GM21576 (cell line): ENCODE measurements at regions not wholly inside any gene's neighbourhood (a gene's known extent, or its start where the extent isn't known, plus 50 kb on each side); places are given as distances from the start of the nearest gene placed in this dataset.
"Not testable (repeated sequence)": the region's sequence is repeated elsewhere in the genome, so short reads cannot be mapped to it uniquely, and the experiment has no call there.

Experiments used
- ATAC-seq: cut with Tn5 transposase; IDR thresholded peaks from one replicate; pipeline ENCODE4 v1.9.1; 2021; ENCODE audit warnings: mild to moderate bottlenecking, moderate library complexity; ENCODE audit not compliant: unreplicated experiment

DNA sequence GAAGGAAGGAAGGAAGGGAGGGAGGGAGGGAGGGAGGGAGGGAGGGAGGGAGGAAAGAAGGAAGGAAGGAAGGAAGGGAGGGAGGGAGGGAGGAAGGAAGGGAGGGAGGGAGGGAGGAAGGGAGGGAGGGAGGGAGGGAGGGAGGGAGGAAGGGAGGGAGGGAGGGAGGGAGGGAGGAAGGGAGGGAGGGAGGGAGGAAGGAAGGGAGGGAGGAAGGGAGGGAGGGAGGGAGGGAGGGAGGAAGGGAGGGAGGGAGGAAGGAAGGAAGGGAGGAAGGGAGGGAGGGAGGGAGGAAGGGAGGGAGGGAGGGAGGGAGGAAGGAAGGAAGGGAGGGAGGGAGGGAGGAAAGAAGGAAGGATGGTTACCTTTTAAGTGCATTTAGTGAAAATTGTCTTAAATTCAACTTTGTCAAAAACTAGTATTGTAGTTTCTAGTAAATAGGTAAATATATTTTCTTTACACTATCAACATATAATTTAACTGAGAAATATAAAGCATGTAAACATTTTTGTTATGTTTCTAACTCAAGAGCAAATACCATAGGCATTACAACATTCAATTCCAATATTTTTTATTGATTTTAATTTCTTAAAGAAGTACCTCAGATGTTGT, 776.4 kb upstream of the ADGRL3 start:
- ATAC-seq: not testable (repeated sequence)

DNA sequence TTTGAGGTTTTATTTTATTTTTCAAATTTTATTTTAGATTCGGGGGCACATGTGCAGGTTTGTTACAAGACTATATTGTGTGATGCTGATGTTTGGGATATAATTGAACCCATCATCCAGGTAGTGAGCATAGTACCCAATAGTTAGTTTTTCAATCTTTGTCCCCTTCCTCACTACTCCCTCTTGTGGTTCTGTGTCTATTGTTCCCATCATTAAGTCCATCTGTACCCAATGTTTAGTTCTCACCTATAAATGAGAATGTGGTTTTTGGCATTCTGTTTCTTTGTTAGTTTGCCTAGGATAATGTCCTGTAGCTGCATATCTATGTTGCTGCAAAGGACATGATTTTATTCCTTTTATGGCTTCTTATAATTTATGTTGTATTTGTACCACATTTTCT, 767.2 kb upstream of the ADGRL3 start:
- no peak for ATAC-seq

DNA sequence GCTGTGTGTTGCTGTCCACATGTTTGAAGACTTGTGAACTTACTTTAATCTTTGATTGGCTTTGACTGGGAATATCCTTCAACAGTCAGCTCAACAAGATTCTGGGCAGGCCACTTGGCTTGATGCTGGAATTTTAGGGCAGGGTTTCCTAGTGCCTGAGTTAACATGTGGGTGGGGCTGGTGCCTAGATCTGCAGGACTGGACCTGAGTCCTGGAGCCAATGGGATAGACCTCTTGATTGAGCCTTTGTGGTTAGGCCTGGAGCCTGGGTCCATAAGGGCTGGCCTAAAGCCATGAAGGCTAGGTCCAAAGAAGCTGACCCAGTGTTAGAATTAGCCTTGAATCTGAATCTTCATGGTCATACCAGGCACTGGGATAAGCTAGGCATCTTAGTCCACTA, 757.1 kb upstream of the ADGRL3 start:
- ATAC-seq: no peak

DNA sequence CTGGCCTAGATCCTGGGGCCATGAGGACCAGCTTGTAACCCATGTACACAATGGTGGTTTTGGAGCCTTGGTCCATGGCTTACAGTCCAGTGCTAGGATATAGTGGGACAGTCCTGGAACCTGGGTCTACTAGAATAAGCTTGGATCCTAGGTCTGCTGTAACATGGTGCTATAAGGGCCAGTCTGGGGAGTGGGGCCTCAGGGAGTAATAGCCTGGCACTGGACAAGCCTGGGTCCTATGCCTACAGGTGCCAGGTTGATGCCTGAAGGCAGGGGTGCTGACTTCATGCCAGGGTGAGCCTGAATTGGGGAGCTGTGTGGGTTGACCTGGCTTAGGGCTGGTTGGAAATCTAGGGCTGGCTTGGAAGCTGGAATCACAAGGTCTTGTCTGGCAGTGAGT, 756.3 kb upstream of the ADGRL3 start:
- ATAC-seq: no peak

DNA sequence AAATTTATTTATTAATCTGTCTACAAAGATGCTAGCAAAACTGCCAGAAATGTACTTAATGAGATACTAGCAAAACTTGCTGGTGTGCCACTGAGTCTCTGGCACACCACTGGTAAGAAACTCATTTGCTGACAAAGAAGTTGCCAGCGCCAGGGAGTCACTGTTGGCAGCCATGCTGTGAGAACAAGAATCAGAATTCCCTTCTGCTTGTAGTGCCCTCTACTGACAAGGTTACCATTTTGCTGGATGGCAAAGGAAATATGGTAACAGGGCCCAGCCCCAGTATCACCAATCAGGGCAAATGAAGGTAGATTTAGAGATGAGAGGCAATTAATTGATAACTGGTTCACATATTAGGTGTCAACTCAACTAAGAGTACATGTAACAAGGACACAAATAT, 750.1 kb upstream of the ADGRL3 start:
- no peak for ATAC-seq

DNA sequence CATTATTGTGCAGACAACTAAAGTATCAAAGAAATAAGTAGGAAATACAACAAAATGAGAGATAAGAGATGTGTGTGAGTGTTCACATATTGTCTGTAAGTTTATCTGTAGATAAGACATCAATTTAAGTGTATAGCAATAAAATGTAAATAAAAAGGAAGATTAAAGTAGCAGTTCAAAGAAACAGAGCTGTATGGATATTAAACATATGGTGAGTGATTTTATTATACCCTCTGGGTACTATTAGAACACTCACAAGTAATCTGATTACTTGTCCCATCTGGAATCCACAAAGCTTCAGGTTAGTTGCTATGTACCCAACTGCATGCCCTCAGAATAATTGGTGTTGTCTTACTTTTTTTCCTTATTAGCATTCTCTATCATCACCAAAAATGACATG, 747.9 kb upstream of the ADGRL3 start:
- ATAC-seq: no peak

DNA sequence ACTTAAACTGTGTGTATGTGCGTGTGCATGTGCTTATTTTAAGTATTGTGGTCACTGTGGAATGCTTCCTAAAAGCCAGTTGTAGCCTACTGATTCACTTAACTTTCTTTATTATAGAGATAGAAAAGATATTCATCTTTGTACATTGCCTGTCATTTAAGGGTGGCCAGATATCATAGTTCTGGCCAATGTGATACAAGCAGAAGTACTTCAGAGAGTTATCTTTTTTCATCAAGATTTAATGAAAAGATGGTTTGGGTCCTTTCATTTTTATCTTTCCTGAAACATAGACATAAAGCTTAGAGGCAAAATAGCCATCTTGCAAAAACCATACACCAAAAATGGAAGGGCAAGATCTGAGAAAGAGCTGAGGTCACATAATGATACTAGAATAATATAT, 744.7 kb upstream of the ADGRL3 start:
- no peak for ATAC-seq

DNA sequence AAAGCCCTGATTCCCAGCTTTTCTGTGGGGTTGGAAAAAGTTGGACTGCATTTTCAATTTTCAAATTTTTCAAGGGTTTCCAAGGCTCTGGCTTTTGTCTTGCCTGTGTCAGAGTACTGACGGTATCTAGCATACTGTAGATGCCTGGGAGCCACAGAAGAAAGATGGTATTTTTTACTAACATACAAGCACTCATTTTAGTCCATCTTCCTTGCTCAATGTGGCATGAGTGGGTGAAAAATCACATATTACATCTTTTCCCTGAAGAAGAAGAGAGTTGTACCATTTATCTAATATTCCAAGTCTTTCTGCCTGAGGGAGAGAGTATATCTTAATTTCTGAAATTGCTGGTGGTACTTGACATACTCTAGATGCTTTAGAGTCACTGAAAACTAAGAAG, 738.6 kb upstream of the ADGRL3 start:
- no peak for ATAC-seq

DNA sequence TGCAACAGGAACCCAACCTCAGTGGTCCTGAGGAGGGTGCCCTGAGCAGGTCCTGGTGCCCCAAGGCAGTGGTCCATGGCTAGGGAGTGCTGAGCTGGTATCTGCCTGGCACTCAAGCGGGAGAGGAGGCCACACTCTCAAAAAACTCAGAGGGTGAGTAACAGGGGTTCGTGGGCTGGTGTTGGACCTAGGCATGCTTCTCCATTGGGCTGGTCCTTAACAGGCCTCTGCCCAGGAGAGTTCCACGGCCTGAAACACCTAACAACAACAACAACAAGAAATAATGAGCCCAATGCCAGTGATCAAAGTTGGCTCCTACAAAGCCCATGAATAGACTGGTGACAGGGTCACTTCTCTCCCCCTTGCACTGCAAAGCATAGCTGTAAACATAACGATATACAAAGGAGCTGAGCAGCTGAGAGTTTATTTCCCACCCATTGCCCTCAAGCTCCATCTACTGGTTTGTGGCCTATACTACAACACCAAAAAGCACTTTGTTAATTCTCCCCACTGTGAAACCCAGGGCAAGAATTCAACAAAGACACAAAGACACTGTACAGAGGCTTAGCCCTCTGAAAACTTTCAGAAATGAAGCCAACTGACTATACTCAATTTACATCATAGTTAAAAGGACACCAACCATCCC, 736.1 kb upstream of the ADGRL3 start:
- ATAC-seq: no peak

DNA sequence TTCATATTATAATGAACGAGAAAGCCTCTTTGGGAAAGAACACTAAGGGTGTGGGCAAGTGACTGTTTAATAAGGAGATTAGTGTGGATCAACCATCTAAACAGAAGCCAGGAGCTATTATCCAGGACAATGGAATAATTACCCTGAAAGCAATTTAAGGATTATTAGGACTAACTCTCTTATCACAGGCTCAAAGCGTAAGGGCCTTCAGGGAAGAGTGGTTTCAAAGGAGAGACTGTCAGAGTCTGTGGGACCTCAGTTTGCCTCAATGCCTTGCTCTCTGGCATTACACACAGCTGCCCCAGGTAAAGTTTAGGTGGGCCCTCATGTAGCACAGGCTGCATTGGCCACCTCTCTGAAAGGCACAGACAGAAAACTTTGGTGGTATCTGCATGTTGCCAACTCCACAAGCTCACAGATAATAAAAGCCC, 717.2 kb upstream of the ADGRL3 start:
- no peak for ATAC-seq

DNA sequence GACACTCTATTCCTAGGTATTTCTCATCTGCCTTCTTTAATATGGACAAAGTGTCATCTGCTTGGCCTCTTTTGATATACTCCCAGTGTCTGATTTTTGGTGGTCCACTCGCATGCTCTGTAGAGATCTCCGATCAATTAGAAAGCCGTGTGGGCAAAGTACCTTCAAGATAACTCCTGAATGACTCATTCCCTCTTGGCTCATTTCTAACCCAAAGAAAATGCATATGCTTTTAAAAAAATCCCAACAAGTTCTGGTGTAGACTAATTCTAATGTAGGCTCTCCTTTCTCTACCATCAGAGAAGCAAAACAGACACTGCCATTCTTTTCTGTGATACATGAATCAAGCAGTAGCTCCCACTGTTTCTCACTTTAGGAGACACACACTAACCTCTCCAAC, 714.9 kb upstream of the ADGRL3 start:
- no peak for ATAC-seq

DNA sequence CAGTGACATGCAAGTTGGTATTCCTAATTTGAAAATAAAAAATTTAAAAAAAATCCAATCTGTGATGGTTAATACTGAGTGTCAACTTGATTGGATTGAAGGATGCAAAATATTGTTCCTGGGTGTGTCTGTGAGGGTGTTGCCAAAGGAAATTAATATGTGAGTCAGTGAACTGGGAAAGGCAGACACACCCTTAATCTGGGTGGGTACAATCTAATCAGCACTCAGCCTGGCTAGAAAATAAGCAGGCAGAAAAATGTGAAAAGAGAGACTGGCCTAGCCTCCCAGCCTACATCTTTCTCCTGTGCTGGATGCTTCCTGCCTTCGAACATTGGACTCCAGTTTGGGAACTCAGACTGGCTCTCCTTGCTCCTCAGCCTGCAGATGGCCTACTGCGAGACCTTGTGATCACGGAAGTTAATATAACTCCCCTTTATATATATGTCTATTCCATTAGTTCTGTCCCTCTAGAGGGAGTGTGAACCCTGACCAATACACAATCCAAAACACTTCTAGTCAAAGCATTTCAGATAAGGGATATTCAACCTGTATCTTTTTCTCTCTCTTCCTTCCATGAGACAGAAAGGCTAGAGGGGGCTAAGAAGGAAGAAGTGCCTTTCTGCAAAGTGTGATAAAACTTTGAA, 712.9 kb upstream of the ADGRL3 start:
- not testable (repeated sequence) for ATAC-seq

DNA sequence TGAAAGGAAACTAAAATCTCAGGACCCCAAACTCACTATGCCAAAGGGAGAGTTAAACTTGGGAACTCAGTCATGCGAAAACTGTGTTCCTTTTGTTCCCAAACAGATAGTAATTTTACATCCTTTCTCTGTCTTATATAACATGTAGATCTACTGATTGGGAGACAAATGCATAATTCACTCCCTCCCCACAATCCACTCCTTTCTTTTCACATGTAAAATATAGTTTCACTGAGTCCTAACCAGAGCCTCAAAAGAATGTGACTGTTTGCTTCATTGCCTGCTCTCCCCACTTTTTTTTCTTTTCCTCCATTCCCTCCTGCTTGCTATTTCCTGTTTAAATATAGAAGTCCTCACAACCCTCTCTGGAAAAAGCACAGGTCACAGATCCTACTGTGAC, 699.3 kb upstream of the ADGRL3 start:
- ATAC-seq: no peak

DNA sequence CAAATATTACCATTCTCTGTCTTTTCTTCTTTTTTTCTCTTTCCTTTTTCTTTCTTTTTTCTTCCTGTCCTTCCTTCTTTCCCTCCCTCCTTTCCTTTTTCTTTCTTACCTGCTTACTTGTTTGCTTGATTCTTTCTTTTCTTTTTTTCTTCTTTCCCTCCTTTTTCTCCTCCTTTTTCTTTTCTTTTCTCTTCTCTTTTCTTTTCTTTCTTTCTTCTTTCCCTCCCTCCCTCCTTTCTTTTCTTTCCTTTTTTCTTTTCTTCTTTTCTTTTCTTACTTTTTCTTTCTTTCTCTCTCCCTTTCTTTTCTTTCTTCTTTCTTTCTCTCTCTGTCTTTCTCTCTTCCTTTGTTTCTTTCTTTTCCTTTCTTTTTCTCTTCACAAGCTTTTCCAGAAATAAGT, 697.4 kb upstream of the ADGRL3 start:
- ATAC-seq: no peak

DNA sequence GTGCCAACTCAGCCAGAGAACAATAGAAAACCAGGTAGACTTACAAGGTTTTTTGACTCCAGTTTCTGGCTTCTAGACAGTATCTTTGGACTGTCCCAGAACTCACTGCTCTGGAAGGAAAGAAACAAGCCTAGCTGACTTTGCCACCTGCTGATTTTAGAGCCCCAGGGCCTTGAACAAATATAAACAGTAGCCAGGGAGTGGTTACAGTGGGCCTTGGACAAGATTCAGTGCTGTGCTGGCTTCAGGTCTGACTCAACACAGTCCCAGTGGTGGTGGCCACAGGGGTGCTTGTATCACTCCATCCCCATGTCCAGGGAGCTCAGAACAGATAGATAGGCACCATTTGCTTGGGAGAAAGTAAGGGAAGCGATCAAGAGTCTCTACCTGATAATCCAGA, 694.1 kb upstream of the ADGRL3 start:
- no peak for ATAC-seq

DNA sequence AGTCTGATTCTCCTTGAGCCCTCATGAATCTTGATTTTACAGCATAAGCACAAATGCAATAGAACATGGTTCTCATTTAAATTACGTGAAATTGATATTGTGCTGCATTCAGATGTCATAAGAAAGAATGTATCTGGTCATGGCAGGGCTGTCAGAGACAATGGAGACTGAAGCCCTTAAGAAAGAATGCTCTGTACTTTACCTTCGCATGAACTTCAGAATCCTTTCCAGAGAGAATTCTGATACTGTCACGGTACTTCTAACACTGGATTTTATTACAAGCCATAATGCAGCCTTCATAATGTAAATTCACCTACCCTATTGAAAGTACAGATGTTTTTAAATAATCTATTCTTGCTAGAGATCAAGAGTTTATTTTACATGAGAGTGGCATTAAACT, 677.9 kb upstream of the ADGRL3 start:
- ATAC-seq: no peak

DNA sequence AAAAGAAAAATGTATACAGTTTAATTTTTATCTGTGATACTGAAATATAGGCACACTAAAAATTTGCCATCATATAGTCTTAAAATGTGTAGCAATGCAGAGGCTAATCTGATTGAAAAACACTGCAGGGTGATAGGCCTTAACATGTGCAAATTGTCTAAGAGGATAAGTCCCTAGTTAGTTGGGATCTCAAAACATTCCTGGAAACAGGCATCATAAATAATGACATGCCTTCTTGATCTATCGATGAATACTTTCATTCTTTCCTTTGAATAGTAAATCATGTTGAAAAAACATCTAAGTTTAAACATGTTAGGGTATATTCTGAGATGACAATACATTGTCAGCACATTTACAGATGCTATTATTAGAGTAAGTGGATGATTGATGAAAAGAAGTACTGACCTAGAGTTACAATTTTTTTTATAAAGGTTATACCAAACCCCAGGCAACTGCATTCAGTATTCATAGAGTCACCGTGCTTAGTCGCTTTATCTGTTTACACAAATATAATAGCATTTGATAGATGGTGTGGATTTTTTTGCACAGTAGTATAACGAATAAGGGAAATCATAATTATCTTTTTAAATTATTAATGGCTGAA, 668.2 kb upstream of the ADGRL3 start:
- no peak for ATAC-seq

DNA sequence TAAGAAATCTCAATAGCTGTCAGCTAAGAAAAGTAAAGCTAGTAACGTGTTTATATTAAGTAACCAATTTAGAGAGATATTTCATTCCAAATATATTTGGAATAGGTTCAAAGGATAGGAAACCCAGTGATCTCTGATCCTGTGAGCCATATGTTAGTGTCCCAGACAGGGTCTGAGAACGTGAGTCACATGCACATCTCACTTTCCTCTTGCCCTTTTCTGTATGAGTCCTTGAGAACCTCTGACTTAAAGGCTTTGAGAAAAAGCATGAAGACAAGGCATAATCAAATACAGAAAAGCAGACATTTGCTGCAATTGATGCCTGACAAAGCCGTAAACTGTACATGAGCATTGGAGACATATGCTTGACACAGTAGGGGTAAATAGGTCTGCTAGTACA, 655.1 kb upstream of the ADGRL3 start:
- ATAC-seq: no peak

DNA sequence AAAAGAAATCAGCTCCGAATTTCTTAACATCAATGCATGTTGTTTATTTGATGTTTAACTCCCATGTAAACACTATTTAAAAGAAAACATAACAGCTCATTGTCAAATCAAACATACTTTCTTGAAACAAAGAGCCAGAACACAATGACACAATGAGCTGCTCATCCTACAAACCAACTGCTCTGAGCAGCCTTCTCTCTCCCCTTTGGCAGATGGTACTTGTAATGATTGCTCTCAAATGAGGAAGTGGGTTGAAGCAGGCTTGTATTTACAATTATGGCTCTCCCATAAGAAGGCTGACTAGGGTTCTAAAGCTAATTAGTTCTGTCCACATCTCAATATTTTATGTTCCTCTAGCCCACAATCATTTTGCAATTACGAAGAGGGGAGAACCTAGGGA, 637.8 kb upstream of the ADGRL3 start:
- no peak for ATAC-seq

DNA sequence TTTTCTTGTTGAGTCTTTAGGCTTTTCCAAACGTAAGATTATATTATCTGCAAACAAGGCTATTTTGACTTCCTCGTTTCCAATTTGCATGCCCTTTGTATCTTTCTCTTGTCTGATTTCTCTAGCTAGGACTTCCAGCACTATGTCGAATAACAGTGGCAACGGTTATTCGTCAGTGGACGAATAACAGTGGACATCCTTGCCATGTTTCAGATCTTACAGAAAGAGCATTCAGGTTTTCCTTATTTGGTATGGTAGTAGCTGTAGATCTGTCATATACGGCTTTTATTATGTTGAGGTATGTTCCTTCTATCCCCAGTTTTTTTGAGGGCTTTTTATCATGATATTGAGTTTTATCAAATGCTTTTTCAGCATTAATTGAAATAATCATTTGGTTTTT, 634.6 kb upstream of the ADGRL3 start:
- no peak for ATAC-seq

DNA sequence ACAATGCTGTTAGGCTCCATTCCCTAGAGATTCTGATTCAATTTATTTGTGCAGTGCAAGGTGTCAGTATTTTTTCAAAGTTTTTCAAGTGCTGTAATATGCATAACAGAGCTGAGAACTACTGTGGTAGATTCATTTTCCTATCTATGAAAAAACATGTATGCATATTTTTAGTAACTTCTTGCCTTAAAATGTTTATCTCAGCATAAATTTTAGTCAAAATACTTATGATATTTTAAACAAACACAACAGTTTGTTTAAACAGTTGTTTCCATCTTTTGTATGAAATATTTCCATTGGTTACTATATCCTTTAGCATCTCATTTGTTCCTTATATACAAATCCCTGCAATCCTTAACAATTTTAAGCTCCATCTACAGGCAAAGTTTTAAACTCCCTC, 624.8 kb upstream of the ADGRL3 start:
- ATAC-seq: no peak

DNA sequence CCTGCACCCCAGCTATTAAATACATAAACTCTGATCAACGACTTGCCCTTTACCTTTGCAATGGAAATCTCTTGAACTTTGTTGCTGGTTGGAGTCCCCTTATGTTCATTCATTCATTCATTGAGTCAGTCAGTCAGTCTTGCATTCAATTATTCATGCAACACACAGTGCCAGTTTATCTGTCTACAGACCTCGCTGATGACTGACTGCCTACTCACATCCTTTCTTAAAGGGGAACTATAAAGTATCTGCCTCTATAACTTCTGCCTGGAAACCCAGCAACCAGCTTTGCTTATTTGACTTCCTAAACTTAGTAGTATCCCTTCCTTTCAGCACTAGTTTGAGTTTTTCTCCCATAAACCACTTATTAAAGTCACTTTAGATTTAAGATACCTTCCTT, 620.8 kb upstream of the ADGRL3 start:
- ATAC-seq: no peak
